Immature natural killer cell (primary cell): ENCODE measurements at regions not wholly inside any gene's neighbourhood (a gene's known extent, or its start where the extent isn't known, plus 50 kb on each side); places are given as distances from the start of the nearest gene placed in this dataset.
"Not testable (repeated sequence)": the region's sequence is repeated elsewhere in the genome, so short reads cannot be mapped to it uniquely, and the experiment has no call there.

Source experiments
- DNase-seq, 3 donors: peaks; one replicate each; pipeline ENCODE4 v3.0.0; 2022; ENCODE audit warnings: mixed read lengths in 1 of 3
- H3K27ac Mint-ChIP-seq, 6 donors: one replicate each; pipeline ENCODE4 v1.8.0; 2020; ENCODE audit warnings: mixed read lengths in 6 of 6, mild to moderate bottlenecking in 5 of 6, inconsistent platforms in 4 of 6, moderate library complexity in 3 of 6
- H3K27me3 Mint-ChIP-seq, 3 donors: one replicate each; pipeline ENCODE4 v1.8.0; 2020 to 2021; ENCODE audit warnings: low read depth in 3 of 3, mild to moderate bottlenecking in 3 of 3, mixed read lengths in 3 of 3, moderate library complexity in 3 of 3, inconsistent platforms in 1 of 3
- H3K36me3 Mint-ChIP-seq, 3 donors: one replicate each; pipeline ENCODE4 v1.8.0; 2020; ENCODE audit warnings: mixed read lengths in 3 of 3, inconsistent platforms in 2 of 3, mild to moderate bottlenecking in 2 of 3
- H3K4me1 Mint-ChIP-seq, 2 donors: one replicate each; pipeline ENCODE4 v1.8.0; 2020; ENCODE audit warnings: inconsistent platforms in 2 of 2, mild to moderate bottlenecking in 2 of 2, mixed read lengths in 2 of 2, moderate library complexity in 1 of 2
- H3K4me3 Mint-ChIP-seq, 5 donors: one replicate each; pipeline ENCODE4 v1.8.0; 2020; ENCODE audit warnings: mild to moderate bottlenecking in 5 of 5, mixed read lengths in 5 of 5, inconsistent platforms in 3 of 5, moderate library complexity in 3 of 5
- H3K9me3 Mint-ChIP-seq, 6 donors: one replicate each; pipeline ENCODE4 v1.8.0; 2020; ENCODE audit warnings: mild to moderate bottlenecking in 6 of 6, mixed read lengths in 6 of 6, inconsistent platforms in 4 of 6, moderate library complexity in 3 of 6

DNA sequence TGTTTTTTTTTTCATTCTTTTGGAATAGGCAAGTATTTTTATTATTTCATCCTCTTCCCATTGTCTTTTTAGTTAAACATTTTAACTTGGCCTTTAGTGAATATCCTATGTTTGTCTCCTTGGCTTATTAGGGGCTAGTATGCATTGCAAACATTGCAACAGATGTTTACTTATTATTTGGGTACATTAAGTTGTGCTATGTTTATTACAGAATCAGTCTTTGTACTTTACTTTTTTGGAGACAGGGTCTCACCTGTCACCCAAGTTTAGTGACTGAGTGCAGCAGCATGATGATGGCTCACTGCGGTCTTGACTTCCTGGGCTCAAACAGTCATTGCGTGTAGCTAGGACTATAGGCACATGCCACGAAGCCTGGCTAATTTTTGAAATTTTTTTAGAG, 51.1 kb upstream of the NUDT6 start:
- no peak overlapping the region for H3K27ac Mint-ChIP-seq
- no peak for DNase-seq
- peaks cover 0 to under 1% (median 0%) of the 10 kb centered on the region in 3 donors for H3K27me3 Mint-ChIP-seq
- peaks cover 12 to 24% (median 23%) of the 10 kb centered on the region in 3 donors for H3K36me3 Mint-ChIP-seq
- no peaks in the 10 kb centered on the region for H3K4me1 Mint-ChIP-seq
- no peaks in the 10 kb centered on the region for H3K9me3 Mint-ChIP-seq
- H3K4me3 Mint-ChIP-seq: no peak overlapping the region

DNA sequence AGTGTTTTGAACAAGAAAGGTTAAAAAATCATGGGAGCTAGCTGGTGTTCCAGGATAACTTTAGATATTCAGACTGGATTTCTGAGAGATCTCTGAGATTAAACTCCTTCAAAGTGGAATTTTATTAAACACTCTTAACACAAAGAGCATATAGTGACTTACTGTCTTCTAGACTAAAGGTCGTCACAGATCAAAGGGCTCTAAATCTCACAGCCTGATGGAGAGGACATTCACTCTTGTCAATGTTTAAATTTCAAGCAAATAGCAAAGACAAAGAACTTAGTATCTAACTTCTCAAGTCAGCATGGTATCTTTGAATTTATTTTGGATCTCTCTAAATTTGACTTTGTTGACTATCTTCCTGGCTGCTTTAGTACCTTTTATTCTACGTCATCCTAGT, 53.7 kb upstream of the NUDT6 start:
- no peaks in the 10 kb centered on the region for H3K4me1 Mint-ChIP-seq
- peaks cover 20 to 38% (median 38%) of the 10 kb centered on the region in 3 donors for H3K36me3 Mint-ChIP-seq
- H3K27ac Mint-ChIP-seq: no peak overlapping the region
- H3K27me3 Mint-ChIP-seq: peaks cover 0 to 1% (median 0%) of the 10 kb centered on the region in 3 donors
- H3K4me3 Mint-ChIP-seq: no peak overlapping the region
- DNase-seq: no peak
- no peaks in the 10 kb centered on the region for H3K9me3 Mint-ChIP-seq

DNA sequence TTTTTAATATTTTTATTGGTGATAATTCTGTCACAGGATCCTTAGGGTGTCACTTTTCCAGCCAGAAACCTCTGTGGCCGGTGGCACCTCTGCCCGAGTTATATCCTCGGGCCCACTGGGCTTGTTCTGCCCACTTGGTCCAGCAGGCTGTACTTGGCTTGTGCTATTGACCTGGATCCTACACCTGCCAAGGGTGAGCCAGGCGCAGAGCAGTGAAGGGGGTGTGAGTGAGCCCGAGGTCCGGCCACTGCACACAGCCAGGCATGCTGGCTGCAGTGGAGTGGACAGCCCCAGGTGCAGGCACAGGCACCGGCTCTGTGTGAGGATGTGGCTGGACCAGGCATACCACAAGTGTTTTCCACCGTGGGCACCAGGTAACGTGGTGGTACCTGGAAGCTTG, 54.7 kb upstream of the NUDT6 start:
- H3K36me3 Mint-ChIP-seq: peaks cover 20 to 42% (median 41%) of the 10 kb centered on the region in 3 donors
- no peak overlapping the region for H3K4me3 Mint-ChIP-seq
- no peak for DNase-seq
- no peak overlapping the region for H3K27ac Mint-ChIP-seq
- no peaks in the 10 kb centered on the region for H3K9me3 Mint-ChIP-seq
- H3K4me1 Mint-ChIP-seq: no peaks in the 10 kb centered on the region
- peaks cover 0 to 1% (median 0%) of the 10 kb centered on the region in 3 donors for H3K27me3 Mint-ChIP-seq

DNA sequence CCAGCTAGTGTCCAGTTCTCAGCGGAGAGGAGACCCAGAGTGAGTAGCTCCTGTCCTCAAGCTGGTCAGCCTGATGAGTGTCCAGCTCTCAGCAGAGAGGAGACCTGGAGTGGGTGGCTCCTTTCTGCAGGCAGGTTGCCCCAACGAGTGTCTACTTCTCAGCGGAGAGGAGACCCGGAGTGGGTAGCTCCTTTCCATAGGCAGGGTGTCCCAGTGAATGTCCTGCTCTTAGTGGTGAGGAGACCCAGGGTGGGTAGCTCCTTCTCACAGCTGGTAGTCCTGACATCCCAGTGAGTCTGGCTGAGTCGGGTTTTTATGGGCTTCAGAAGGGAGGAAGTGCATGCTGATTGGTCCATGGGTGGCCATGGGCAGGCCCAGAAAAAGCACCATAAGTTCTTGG, 55.7 kb upstream of the NUDT6 start:
- H3K9me3 Mint-ChIP-seq: no peaks in the 10 kb centered on the region
- H3K4me1 Mint-ChIP-seq: peaks cover 0 to under 1% of the 10 kb centered on the region in 2 donors
- peaks cover 20 to 47% (median 45%) of the 10 kb centered on the region in 3 donors for H3K36me3 Mint-ChIP-seq

DNA sequence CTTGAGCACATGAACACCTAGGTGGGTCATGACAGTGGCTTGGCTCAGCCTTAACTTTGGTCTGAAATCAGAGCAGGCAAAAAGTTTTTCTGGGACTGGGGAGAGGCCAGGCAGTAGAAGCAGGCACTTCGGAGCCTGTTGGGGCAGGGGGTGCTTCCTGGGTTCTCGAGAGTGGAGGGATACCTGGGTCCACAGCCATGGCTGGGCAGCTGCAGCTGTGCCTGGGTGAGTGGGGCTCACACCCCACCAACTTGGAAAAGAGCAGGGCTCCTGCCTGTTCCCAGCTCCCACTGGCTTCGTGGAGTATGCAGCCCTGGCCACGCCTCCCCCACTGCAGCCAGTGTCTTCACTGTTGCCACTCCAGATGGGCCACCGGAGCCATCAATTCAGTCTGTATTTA, 56.4 kb upstream of the NUDT6 start:
- no peak overlapping the region for H3K27ac Mint-ChIP-seq
- peaks cover 24 to 52% (median 48%) of the 10 kb centered on the region in 3 donors for H3K36me3 Mint-ChIP-seq

More for the DNA sequence above, 55.7 kb upstream of the NUDT6 start:
- no peak for DNase-seq
- H3K27me3 Mint-ChIP-seq: peaks cover 0 to 1% (median under 1%) of the 10 kb centered on the region in 3 donors
- H3K27ac Mint-ChIP-seq: no peak overlapping the region
- no peak overlapping the region for H3K4me3 Mint-ChIP-seq

DNA sequence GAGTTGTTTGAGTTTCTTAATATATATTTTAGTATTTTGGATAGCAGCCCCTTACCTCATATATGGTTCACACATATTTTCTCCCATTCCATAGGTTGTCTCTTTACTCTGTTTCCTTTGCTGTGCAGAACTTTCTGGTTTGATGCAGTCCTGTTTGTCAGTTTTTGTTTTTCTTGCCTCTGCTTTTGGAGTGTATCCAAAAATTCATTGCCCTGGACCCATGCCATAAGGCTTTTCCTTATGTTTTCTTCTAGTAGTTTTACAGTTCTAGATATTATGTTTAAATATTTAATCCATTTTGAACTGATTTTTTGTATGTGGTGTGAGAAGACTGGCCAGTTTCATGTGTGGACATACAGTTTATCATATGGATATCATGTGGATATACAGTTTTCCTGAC, 58.5 kb upstream of the NUDT6 start:
- peaks cover 36 to 60% (median 59%) of the 10 kb centered on the region in 3 donors for H3K36me3 Mint-ChIP-seq
- peaks cover 0 to 14% of the 10 kb centered on the region in 2 donors for H3K4me1 Mint-ChIP-seq
- H3K27ac Mint-ChIP-seq: peak overlapping the region in 1 of 6 donors; percentile 65
- peaks cover 0 to 2% (median 1%) of the 10 kb centered on the region in 3 donors for H3K27me3 Mint-ChIP-seq
- peaks cover 0 to 3% (median under 1%) of the 10 kb centered on the region in 6 donors for H3K9me3 Mint-ChIP-seq
- no peak for DNase-seq
- no peak overlapping the region for H3K4me3 Mint-ChIP-seq

More for the DNA sequence above, 56.4 kb upstream of the NUDT6 start:
- no peak for DNase-seq
- peaks cover 0 to 2% (median 1%) of the 10 kb centered on the region in 3 donors for H3K27me3 Mint-ChIP-seq
- H3K4me3 Mint-ChIP-seq: no peak overlapping the region
- H3K4me1 Mint-ChIP-seq: peaks cover 0 to 7% of the 10 kb centered on the region in 2 donors
- H3K9me3 Mint-ChIP-seq: no peaks in the 10 kb centered on the region

DNA sequence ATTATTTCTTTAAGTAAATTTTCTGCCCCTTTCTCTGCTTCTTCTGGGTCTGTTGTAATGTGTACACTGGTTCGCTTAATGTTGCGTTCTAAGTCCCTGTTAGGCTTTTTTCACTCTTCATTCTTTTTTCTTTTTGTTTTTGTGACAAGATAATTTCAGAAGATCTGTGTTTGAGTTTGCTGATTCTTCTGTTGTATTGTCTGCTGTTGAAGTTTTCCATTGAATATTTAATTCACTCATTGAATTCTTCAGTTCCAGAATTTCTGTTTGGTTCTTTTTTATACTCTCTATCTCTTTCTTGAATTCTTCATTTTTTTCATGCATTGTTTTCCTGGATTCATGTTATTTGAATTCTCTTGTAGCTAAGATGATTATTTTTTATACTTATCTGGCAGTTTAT, 66.3 kb upstream of the NUDT6 start:
- Mint-ChIP-seq H3K9me3 (peaks cover 24 to 30% (median 25%) of the 10 kb centered on the region in 6 donors), H3K36me3 (peaks cover 69 to 73% (median 71%) of the 10 kb centered on the region in 3 donors), H3K4me3 (no peak overlapping the region), H3K27me3 (peaks cover 2 to 4% (median 2%) of the 10 kb centered on the region in 3 donors), H3K4me1 (peaks cover 0 to 8% of the 10 kb centered on the region in 2 donors), H3K27ac (no peak overlapping the region)
- DNase-seq: no peak

DNA sequence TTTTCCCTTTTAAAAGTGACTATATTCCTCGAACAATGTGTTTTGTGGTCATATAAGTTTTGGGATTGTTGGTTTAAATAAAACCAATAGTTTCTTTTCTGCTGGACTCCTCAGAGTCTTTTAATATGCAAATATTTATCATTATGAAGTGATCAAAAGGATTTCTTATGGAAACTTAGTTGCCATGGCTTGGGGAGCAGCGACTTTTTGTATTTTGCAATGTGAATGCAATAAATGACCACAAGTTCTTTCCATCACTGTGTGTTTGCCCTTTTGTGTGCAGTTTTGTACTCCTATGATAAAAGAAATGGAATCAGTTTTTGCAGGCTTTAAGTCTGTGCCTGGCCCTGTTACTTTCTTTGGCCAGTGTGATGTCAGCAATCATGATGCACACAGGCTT, 68.5 kb upstream of the NUDT6 start:
- Mint-ChIP-seq H3K9me3 (peaks cover 22 to 30% (median 24%) of the 10 kb centered on the region in 6 donors), H3K4me1 (no peaks in the 10 kb centered on the region), H3K27ac (no peak overlapping the region), H3K36me3 (peaks cover 50 to 53% (median 52%) of the 10 kb centered on the region in 3 donors), H3K27me3 (peaks cover 2 to 4% (median 2%) of the 10 kb centered on the region in 3 donors), H3K4me3 (no peak overlapping the region)
- DNase-seq: no peak

DNA sequence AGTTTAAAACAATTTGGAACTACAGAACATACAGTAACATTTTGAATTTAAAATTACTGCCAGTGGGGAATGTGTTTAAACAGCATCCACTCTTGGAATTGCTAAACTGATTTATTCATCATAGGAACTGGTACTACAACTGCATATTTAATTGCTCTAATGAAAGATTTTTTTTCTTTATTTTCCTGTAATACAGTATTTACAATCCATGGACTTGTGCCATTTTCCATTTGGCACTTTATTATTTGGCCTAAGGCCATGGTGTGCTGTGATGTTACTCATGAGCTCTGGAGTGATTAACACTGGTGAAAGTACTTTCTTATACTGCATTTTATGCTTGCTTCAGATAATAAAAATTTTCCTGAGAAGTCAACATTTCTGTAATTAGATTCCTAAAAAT, 69.7 kb upstream of the NUDT6 start:
- no peak overlapping the region for H3K4me3 Mint-ChIP-seq
- H3K27ac Mint-ChIP-seq: no peak overlapping the region
- H3K36me3 Mint-ChIP-seq: peaks cover 40 to 49% (median 41%) of the 10 kb centered on the region in 3 donors
- peaks cover 2 to 4% (median 2%) of the 10 kb centered on the region in 3 donors for H3K27me3 Mint-ChIP-seq
- peaks cover 19 to 26% (median 22%) of the 10 kb centered on the region in 6 donors for H3K9me3 Mint-ChIP-seq
- DNase-seq: no peak
- H3K4me1 Mint-ChIP-seq: no peaks in the 10 kb centered on the region

DNA sequence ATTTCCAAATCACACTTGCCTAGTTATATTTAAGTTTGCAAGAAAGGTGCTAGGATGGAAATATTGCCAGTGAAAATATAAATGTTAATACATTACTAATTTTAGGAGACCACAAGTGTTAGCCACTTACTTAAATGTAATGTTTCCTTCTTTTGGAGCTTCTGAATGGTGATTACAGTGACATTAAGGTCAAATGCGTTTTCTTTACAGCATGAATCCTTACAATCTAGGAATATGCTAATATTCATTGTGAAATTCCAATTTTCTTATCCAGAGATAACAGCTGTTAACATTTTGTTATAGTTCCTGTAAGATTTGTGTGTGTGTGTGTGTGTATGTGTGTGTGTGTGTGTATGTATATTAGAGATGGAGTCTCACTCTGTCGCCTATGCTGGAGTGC, 70.2 kb upstream of the NUDT6 start:
- Mint-ChIP-seq H3K27ac (peak overlapping the region in 1 of 6 donors; percentile 41), H3K9me3 (peaks cover 15 to 20% (median 17%) of the 10 kb centered on the region in 6 donors), H3K27me3 (peaks cover 2 to 4% (median 2%) of the 10 kb centered on the region in 3 donors), H3K4me1 (peaks cover 2 to 3% of the 10 kb centered on the region in 2 donors), H3K4me3 (no peak overlapping the region), H3K36me3 (peaks cover 36 to 45% (median 41%) of the 10 kb centered on the region in 3 donors)
- DNase-seq: no peak

DNA sequence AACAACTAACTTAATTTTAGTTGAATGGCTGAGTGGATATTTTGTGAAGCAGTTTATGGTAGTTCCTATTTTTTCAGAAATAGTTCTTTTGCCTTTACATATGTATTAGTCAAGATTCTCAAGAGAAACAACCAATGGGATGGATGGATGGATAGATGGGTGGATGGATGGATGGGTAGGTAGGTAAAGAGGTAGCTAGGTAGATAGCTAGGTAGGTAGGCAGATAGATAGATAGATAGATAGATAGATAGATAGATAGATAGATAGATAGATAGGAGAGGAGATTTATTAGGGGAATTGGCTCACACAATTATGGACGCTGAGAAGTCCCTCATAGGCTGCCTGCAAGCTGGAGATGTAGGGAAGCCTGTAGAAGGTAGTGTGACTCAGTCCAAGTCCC, 74.0 kb upstream of the NUDT6 start:
- Mint-ChIP-seq H3K27ac (no peak overlapping the region), H3K4me3 (no peak overlapping the region), H3K4me1 (peaks cover 5 to 7% of the 10 kb centered on the region in 2 donors), H3K27me3 (peaks cover 0 to 2% (median 0%) of the 10 kb centered on the region in 3 donors), H3K36me3 (peaks cover 3 to 15% (median 9%) of the 10 kb centered on the region in 3 donors), H3K9me3 (peaks cover 0 to 3% (median 0%) of the 10 kb centered on the region in 6 donors)
- DNase-seq: no peak

DNA sequence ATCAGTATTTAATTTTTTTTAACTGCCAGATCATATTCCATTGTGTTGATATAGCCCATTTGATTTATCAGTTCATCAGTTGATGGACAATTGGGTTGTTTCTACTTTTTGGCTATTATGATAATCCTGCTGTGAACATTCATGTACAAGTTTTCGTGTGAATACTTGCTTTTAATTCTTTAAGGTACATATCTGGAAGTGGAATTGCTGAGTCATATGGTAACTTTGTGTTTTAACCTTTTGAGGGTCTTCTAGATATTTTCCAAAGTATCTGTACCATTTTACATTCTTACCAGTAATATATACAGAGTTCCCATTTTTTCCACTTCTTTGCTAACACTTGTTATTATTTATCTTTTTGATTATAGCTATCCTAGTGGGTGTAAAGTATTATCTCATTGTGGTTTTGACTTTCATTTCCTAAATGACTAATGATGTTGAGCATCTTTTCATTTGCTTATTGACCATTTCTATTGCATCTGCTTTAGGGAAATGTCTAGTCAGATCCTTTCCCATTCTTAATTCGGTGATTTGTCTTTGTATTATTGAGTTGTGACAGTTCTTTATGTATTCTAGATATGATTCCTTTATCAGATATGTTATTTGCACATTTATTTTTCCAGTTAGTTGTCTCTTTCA, 75.2 kb upstream of the NUDT6 start:
- no peak for DNase-seq

DNA sequence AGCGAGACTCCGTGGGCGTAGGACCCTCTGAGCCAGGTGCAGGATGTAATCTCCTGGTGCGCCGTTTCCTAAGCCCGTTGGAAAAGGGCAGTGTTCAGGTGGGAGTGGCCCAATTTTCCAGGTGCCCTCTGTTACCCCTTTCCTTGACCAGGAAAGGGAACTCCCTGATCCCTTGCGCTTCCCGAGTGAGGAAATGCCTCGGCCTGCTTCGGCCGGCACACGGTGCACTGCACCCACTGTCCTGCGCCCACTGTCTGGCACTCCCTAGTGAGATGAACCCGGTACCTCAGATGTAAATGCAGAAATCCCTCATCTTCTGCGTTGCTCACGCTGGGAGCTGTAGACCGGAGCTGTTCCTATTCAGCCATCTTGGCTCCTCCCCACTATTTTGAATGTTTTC, 81.7 kb upstream of the NUDT6 start:
- H3K27me3 Mint-ChIP-seq, H3K9me3 Mint-ChIP-seq, H3K27ac Mint-ChIP-seq, H3K4me3 Mint-ChIP-seq, DNase-seq: not testable (repeated sequence)
- Mint-ChIP-seq H3K36me3 (peaks cover 9 to 38% (median 34%) of the 10 kb centered on the region in 3 donors), H3K4me1 (peaks cover 4 to 21% of the 10 kb centered on the region in 2 donors)

More for the DNA sequence above, 75.2 kb upstream of the NUDT6 start:
- Mint-ChIP-seq H3K27me3 (peaks cover 0 to 2% (median 0%) of the 10 kb centered on the region in 3 donors), H3K4me3 (no peak overlapping the region), H3K4me1 (peaks cover 5 to 7% of the 10 kb centered on the region in 2 donors), H3K27ac (no peak overlapping the region), H3K36me3 (peaks cover 3 to 14% (median 9%) of the 10 kb centered on the region in 3 donors), H3K9me3 (peaks cover 0 to 3% (median 0%) of the 10 kb centered on the region in 6 donors)

DNA sequence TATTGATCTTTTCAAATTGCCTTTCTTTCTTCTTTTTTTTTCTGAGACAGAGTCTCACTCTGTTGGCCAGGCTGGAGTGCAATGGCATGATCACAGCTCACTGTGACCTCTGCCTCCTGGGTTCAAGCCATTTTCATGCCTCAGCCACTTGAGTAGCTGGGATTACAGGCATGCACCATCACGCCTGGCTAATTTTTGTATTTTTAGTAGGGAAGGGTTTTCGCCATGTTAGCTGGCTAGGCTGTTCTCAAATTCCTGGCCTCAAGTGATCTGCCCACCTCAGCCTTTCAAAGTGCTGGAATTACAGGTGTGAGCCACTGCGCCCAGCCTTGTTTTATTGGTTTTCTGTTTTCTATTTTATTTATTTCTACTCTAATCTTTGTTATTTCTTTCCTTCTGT, 82.7 kb upstream of the NUDT6 start:
- not testable (repeated sequence) for H3K4me3 Mint-ChIP-seq, H3K27me3 Mint-ChIP-seq, H3K27ac Mint-ChIP-seq, DNase-seq, H3K9me3 Mint-ChIP-seq
- H3K36me3 Mint-ChIP-seq: peaks cover 9 to 43% (median 41%) of the 10 kb centered on the region in 3 donors
- peaks cover 4 to 21% of the 10 kb centered on the region in 2 donors for H3K4me1 Mint-ChIP-seq
